DOHH2 (cell line): ENCODE measurements at regions not wholly inside any gene's neighbourhood (a gene's known extent, or its start where the extent isn't known, plus 50 kb on each side); places are given as distances from the start of the nearest gene placed in this dataset.

ENCODE experiments used
- H3F3A ChIP-seq: fragments of 200-600 bp; sonication (generic), shearing (Covaris generic); 2 replicates; pipeline ENCODE4 v1.6.0; 2016; ENCODE audit warnings: antibody characterized with exemption, mild to moderate bottlenecking; ENCODE audit not compliant: control insufficient read depth, insufficient read depth
- H3K27ac ChIP-seq: fragments of 200-600 bp; sonication (generic); 2 replicates; pipeline ENCODE4 v1.5.1; 2014; ENCODE audit warnings: low read depth, mild to moderate bottlenecking, low read length, moderate library complexity
- H3K27me3 ChIP-seq: fragments of 200-600 bp; sonication (generic); 2 replicates; pipeline ENCODE4 v1.6.1; 2014; ENCODE audit warnings: mild to moderate bottlenecking, low read length, mixed read lengths; ENCODE audit not compliant: control insufficient read depth
- H3K36me3 ChIP-seq: fragments of 200-600 bp; sonication (generic); 2 replicates; pipeline ENCODE4 v1.6.1; 2014; ENCODE audit warnings: mild to moderate bottlenecking, low read length, moderate library complexity, mixed read lengths; ENCODE audit not compliant: control insufficient read depth
- H3K4me1 ChIP-seq: fragments of 200-600 bp; sonication (generic); 2 replicates; pipeline ENCODE4 v1.6.1; 2014; ENCODE audit warnings: mild to moderate bottlenecking, low read length, mixed read lengths; ENCODE audit not compliant: control insufficient read depth
- H3K4me2 ChIP-seq: fragments of 200-600 bp; sonication (generic); 2 replicates; pipeline ENCODE4 v1.6.0; 2014; ENCODE audit warnings: mild to moderate bottlenecking, low read length, moderate library complexity
- H3K4me3 ChIP-seq: fragments of 200-600 bp; sonication (generic); 2 replicates; pipeline ENCODE4 v1.5.1; 2014; ENCODE audit warnings: mild to moderate bottlenecking, low read length, mixed read lengths
- H3K79me2 ChIP-seq: fragments of 200-600 bp; sonication (generic); 2 replicates; pipeline ENCODE4 v1.6.1; 2014; ENCODE audit warnings: mild to moderate bottlenecking, low read length, mixed read lengths; ENCODE audit not compliant: control insufficient read depth
- H3K9me2 ChIP-seq: fragments of 200-600 bp; sonication (generic); replicated peaks from 2 replicates; pipeline ENCODE4 v1.6.1; 2014; ENCODE audit warnings: mild to moderate bottlenecking, low read length, mixed read lengths; ENCODE audit not compliant: control insufficient read depth
- H3K9me3 ChIP-seq: fragments of 200-600 bp; sonication (generic); 2 replicates; pipeline ENCODE4 v1.6.1; 2014; ENCODE audit warnings: antibody characterized with exemption, low read length, mixed read lengths; ENCODE audit not compliant: control insufficient read depth, insufficient read depth
- H4K20me1 ChIP-seq: fragments of 200-600 bp; sonication (generic); 2 replicates; pipeline ENCODE4 v1.6.0; 2014; ENCODE audit warnings: low read depth, mild to moderate bottlenecking, antibody characterized with exemption, low read length, moderate library complexity; ENCODE audit not compliant: control insufficient read depth, insufficient read depth
- EZH2phosphoT487 ChIP-seq: fragments of 200-600 bp; sonication (generic); IDR thresholded peaks from 2 replicates; pipeline ENCODE4 v1.6.1; 2017; ENCODE audit warnings: borderline replicate concordance, mild to moderate bottlenecking, antibody characterized with exemption, low read length, moderate library complexity, mixed read lengths
- TF ChIP-seq, protein P1 (sequence below): fragments of 200-600 bp; sonication (generic); IDR thresholded peaks from one replicate; pipeline ENCODE4 v1.5.1; 2014; ENCODE audit warnings: antibody characterized with exemption, mild to moderate bottlenecking, low read depth, low read length; ENCODE audit not compliant: poor library complexity, severe bottlenecking

DNA sequence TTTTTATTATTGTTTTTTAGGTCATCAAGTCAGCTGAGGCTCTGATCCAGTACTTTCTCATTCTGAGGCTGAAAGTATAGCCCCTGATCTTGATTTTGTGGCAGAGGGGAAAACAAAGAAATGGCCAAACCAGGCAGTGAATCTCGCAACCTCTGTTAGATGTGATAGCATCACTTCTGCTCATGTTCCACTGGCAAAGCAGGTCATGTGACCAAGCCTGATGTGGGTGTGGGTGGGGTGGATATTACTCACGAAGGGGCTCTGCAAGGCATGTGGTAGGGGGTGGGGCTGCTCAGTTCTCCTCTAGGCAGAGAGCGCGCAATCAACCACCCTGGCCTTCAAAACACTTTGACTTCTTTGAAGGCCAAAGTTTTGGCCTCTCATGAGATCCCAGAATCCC is 254.2 kb downstream of the MYCN start:
- H3K79me2 ChIP-seq = no peaks in the 10 kb centered on the region
- H3K27ac ChIP-seq = no peak overlapping the region
- no peaks in the 10 kb centered on the region for H3K27me3 ChIP-seq
- H3K4me3 ChIP-seq = no peak overlapping the region
- no peaks in the 10 kb centered on the region for H3K9me3 ChIP-seq
- H3K36me3 ChIP-seq = no peaks in the 10 kb centered on the region
- no peak overlapping the region for H3K4me2 ChIP-seq
- TF ChIP-seq, protein P1, sequence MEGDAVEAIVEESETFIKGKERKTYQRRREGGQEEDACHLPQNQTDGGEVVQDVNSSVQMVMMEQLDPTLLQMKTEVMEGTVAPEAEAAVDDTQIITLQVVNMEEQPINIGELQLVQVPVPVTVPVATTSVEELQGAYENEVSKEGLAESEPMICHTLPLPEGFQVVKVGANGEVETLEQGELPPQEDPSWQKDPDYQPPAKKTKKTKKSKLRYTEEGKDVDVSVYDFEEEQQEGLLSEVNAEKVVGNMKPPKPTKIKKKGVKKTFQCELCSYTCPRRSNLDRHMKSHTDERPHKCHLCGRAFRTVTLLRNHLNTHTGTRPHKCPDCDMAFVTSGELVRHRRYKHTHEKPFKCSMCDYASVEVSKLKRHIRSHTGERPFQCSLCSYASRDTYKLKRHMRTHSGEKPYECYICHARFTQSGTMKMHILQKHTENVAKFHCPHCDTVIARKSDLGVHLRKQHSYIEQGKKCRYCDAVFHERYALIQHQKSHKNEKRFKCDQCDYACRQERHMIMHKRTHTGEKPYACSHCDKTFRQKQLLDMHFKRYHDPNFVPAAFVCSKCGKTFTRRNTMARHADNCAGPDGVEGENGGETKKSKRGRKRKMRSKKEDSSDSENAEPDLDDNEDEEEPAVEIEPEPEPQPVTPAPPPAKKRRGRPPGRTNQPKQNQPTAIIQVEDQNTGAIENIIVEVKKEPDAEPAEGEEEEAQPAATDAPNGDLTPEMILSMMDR = no peak
- no peak for TF ChIP-seq EZH2phosphoT487
- H3K4me1 ChIP-seq = no peaks in the 10 kb centered on the region
- no peaks in the 10 kb centered on the region for H3K9me2 ChIP-seq
- no peaks in the 10 kb centered on the region for H3F3A ChIP-seq
- H4K20me1 ChIP-seq = no peaks in the 10 kb centered on the region

DNA sequence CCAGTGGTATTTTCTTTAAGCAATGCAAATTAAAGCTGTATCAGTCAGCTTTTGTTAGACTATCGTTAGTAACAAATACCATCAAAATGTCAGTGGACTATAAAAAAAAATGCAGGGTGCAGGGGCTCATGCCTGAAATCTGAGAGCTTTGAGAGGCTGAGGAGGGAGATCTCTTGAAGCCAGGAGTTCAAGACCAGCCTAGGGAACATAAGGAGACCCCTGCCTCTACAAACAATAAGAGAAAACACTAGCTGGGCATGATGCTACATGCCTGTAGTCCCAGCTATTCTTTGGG is 253.7 kb downstream of the MYCN start:
- Histone ChIP-seq H3K79me2 (no peaks in the 10 kb centered on the region), H3K27me3 (no peaks in the 10 kb centered on the region), H3K4me1 (no peaks in the 10 kb centered on the region), H3K36me3 (no peaks in the 10 kb centered on the region), H3K4me2 (no peak overlapping the region), H4K20me1 (no peaks in the 10 kb centered on the region), H3K4me3 (no peak overlapping the region), H3F3A (no peaks in the 10 kb centered on the region), H3K9me2 (no peaks in the 10 kb centered on the region), H3K27ac (no peak overlapping the region), H3K9me3 (no peaks in the 10 kb centered on the region)
- TF ChIP-seq EZH2phosphoT487 = no peak
- TF ChIP-seq, protein P1 = no peak

DNA sequence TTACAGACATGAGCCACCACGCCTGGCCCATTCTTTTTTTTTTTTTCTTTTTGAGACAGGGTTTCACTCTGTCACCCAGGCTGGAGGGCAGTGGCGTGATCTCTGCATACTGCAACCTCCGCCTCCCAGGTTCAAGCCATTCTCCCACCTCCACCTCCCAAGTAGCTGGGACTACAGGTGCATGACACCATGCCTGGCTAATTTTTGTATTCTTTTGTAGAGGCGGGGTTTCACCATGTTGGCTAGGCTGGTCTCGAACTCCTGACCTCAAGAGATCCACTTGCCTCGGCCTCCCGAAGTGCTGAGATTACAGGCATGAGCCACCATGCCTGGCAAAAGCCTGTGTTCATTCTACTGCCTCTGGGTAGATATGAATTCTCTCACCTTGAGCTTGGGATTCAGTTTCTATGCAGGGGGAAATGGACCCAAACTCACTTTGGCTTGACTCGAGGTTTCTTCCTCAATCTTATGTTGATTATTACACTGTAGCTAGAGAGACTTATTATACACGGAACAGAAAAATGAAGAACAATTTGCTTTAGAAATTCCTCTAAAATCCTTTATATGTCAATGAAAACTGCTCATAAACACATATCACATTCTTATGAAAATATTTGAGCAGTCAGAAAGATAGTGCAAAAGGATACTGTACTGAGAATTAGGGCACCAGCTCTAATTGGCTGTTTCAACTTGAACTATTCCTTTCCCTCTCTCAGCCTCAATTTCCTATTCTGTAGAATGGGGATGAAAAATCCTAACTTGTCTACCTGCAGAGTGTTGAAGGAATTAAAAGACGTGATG is 252.3 kb downstream of the MYCN start:
- Histone ChIP-seq H3K27ac (no peak overlapping the region), H3K27me3 (no peaks in the 10 kb centered on the region), H3K79me2 (no peaks in the 10 kb centered on the region), H3K36me3 (no peaks in the 10 kb centered on the region), H3K4me1 (no peaks in the 10 kb centered on the region; the same call in 1 of the 2 replicates), H3K9me3 (no peaks in the 10 kb centered on the region), H3K4me2 (no peak overlapping the region), H4K20me1 (no peaks in the 10 kb centered on the region), H3F3A (no peaks in the 10 kb centered on the region), H3K9me2 (no peaks in the 10 kb centered on the region), H3K4me3 (no peak overlapping the region)
- TF ChIP-seq EZH2phosphoT487 = no peak
- TF ChIP-seq, protein P1 = no peak
